ENCODE measurements at regions not wholly inside any gene's neighbourhood (a gene's known extent, or its start where the extent isn't known, plus 50 kb on each side); places are given as distances from the start of the nearest gene placed in this dataset.

DNA sequence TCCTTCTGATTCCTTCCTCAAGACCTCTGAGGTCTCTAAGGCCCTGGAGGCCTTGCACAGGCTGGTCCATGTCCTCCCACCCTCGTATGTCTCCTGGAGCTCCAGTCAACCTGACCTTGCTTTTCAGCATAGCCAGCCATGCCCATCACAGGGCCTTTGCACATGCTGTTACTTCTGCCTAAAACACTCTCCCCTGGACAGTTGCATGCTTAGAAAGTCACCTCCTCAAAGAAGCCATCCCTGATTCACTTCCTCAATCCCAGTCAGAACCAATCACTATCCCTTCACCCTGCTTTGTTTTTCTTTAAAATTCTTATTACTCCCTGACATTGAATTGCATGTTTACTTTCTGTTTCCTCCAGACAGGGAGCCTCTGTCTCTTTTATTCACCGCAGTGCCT, 322.1 kb upstream of the CCL2 start:
- Histone ChIP-seq H3K27ac (ENCODE audit: control insufficient read depth, insufficient read depth) (no peak overlapping the region), H3K4me3 (no peak overlapping the region), H3K36me3 (ENCODE audit: control insufficient read depth in 2 of 2, insufficient read depth in 2 of 2, low read length in 1 of 2) (no peaks in the 10 kb centered on the region), H3K4me1 (ENCODE audit: control insufficient read depth, insufficient read depth, low read length) (no peaks in the 10 kb centered on the region), H3K9me3 (replicated peaks; ENCODE audit: control insufficient read depth, insufficient read depth, low read length) (no peaks in the 10 kb centered on the region), H4K20me1 (ENCODE audit: control insufficient read depth, insufficient read depth) (no peaks in the 10 kb centered on the region), H3K27me3 (replicated peaks in 1 of 2; ENCODE audit: control insufficient read depth in 2 of 2, insufficient read depth in 2 of 2, low read length in 1 of 2) (0 out of 4 replicates have a peak, but pooled peaks cover 0 to 2% of the 10 kb centered on the region in 2 experiments), H3K4me2 (ENCODE audit: control insufficient read depth, insufficient read depth) (no peak overlapping the region), H3K9ac (ENCODE audit: control insufficient read depth, insufficient read depth, low read length) (no peak overlapping the region), H3K79me2 (ENCODE audit: control insufficient read depth, insufficient read depth, low read length) (no peaks in the 10 kb centered on the region), H2AFZ (ENCODE audit: control insufficient read depth, low read depth, low read length) (no peak overlapping the region)
- no TSS peak for BruUV-seq (replicated peaks)
- FAIRE-seq: no peak
- no peak for ATAC-seq
- ChIA-PET SMC1A (ENCODE audit: uncharacterized antibody, unreplicated experiment) (no interaction called here), CTCF (interaction anchor here (1.2 kb wide), 1 partner anchor 11 kb away, joined by 4 read pairs; no protein-coding TSS in a partner anchor), POLR2A (no interaction called here), RAD21 (ENCODE audit: unreplicated experiment) (interaction anchor here (0.7 kb wide), 1 partner anchor 25 kb away, joined by 5 read pairs; no protein-coding TSS in a partner anchor)
- intact Hi-C loops (cut with micrococcal nuclease; ENCODE audit: unreplicated experiment): no loop called here
- TF ChIP-seq SIN3A (IDR thresholded peaks at IDR 0.05; ENCODE audit: low read depth, low read length) (no peak), NFYA (IDR thresholded peaks at IDR 0.05; ENCODE audit: borderline replicate concordance, low read depth, low read length) (no peak), SKIL (IDR thresholded peaks at IDR 0.05; ENCODE audit: low read depth, poor library complexity, severe bottlenecking) (no peak), TARDBP (IDR thresholded peaks at IDR 0.05; ENCODE audit: borderline replicate concordance) (no peak), ZNF274 (IDR thresholded peaks at IDR 0.05; ENCODE audit: insufficient read depth, insufficient read length) (no peak), EP300 (IDR thresholded peaks at IDR 0.05; ENCODE audit: borderline replicate concordance in 1 of 2, control insufficient read depth in 1 of 2, low read depth in 2 of 2, low read length in 2 of 2) (no peak), EZH2 (IDR thresholded peaks at IDR 0.05; ENCODE audit: borderline replicate concordance, control insufficient read depth, low read depth, low read length) (no peak), HDAC2 (IDR thresholded peaks at IDR 0.05) (no peak), TBL1XR1 (IDR thresholded peaks at IDR 0.05; ENCODE audit: low read depth, low read length) (no peak), YBX1 (IDR thresholded peaks at IDR 0.05) (no peak), CBX3 (IDR thresholded peaks at IDR 0.05; ENCODE audit: borderline replicate concordance, low read depth) (no peak), NR2F1 (conservative IDR thresholded peaks at IDR 0.05) (no peak), MAX (IDR thresholded peaks at IDR 0.05; ENCODE audit: low read depth, low read length) (no peak), IRF5 (IDR thresholded peaks at IDR 0.05; ENCODE audit: borderline replicate concordance) (no peak), POLR2AphosphoS2 (IDR thresholded peaks at IDR 0.05; ENCODE audit: low read depth, low read length) (no peak), HDGF (IDR thresholded peaks at IDR 0.05) (no peak)
- TF ChIP-seq, protein P1, sequence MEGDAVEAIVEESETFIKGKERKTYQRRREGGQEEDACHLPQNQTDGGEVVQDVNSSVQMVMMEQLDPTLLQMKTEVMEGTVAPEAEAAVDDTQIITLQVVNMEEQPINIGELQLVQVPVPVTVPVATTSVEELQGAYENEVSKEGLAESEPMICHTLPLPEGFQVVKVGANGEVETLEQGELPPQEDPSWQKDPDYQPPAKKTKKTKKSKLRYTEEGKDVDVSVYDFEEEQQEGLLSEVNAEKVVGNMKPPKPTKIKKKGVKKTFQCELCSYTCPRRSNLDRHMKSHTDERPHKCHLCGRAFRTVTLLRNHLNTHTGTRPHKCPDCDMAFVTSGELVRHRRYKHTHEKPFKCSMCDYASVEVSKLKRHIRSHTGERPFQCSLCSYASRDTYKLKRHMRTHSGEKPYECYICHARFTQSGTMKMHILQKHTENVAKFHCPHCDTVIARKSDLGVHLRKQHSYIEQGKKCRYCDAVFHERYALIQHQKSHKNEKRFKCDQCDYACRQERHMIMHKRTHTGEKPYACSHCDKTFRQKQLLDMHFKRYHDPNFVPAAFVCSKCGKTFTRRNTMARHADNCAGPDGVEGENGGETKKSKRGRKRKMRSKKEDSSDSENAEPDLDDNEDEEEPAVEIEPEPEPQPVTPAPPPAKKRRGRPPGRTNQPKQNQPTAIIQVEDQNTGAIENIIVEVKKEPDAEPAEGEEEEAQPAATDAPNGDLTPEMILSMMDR (IDR thresholded peaks at IDR 0.05 in 2 of 3, conservative IDR thresholded peaks at IDR 0.05 in 1 of 3; ENCODE audit: control insufficient read depth in 2 of 3, extremely low read depth in 1 of 3, insufficient read depth in 1 of 3, low read depth in 3 of 3, low read length in 3 of 3): no peak
- no peak for DNase-seq (ENCODE audit: low read depth, low spot score)
- WGBS (ENCODE audit: insufficient coverage, insufficient replicate concordance, low lambda C conversion rate, missing lambda C conversion rate): 45% methylated on average over 2 of the region's 2 CpGs
- in situ Hi-C loops (cut with MboI): no loop called here

Measured in GM12878 (cell line).